Fibroblast of lung (primary cell): ENCODE measurements at regions not wholly inside any gene's neighbourhood (a gene's known extent, or its start where the extent isn't known, plus 50 kb on each side); places are given as distances from the start of the nearest gene placed in this dataset.
A peak's percentile ranks its signal among the peaks of the same experiment; 100 is the strongest.
"Not testable (repeated sequence)": the region's sequence is repeated elsewhere in the genome, so short reads cannot be mapped to it uniquely, and the experiment has no call there.

ENCODE experiments used
- DNase-seq, 2 donors: peaks; one replicate each; pipeline versions ENCODE4 v3.0.0 to v3.0.0-alpha.2; 2010; ENCODE audit warnings: low read depth in 2 of 2
- H2AFZ ChIP-seq: 2 replicates; pipeline ENCODE4 v1.5.1; 2012; ENCODE audit warnings: low read length, control low read depth, inconsistent platforms
- H3K27ac ChIP-seq: 2 replicates; pipeline ENCODE4 v1.5.1; 2011; ENCODE audit warnings: low read length, control low read depth; ENCODE audit not compliant: insufficient read depth
- H3K27me3 ChIP-seq: 2 replicates; pipeline ENCODE4 v1.5.1; 2011; ENCODE audit warnings: mild to moderate bottlenecking, low read length; ENCODE audit not compliant: control insufficient read depth, insufficient read depth
- H3K36me3 ChIP-seq: 2 replicates; pipeline ENCODE4 v1.5.1; 2011; ENCODE audit warnings: low read length; ENCODE audit not compliant: control insufficient read depth, insufficient read depth
- H3K4me1 ChIP-seq: 2 replicates; pipeline ENCODE4 v1.5.1; 2011; ENCODE audit warnings: low read length; ENCODE audit not compliant: control insufficient read depth, insufficient read depth; ENCODE audit errors: extremely low read depth
- H3K4me2 ChIP-seq: 2 replicates; pipeline ENCODE4 v1.5.1; 2011; ENCODE audit warnings: low read length, control low read depth; ENCODE audit not compliant: insufficient read depth; ENCODE audit errors: extremely low read depth
- H3K4me3 ChIP-seq, 4 experiments: fragments of 200-600 bp in 1 of 4; sonication (generic) in 1 of 4; replicated peaks in 1 of 4; 2 replicates each; pipeline ENCODE4 v1.5.1; 2011 to 2016; ENCODE audit warnings: low read length in 4 of 4, low read depth in 3 of 4, mild to moderate bottlenecking in 3 of 4, control low read depth in 2 of 4, inconsistent platforms in 1 of 4, mixed read lengths in 1 of 4; ENCODE audit not compliant: insufficient read depth in 1 of 4; ENCODE audit errors: control extremely low read depth in 1 of 4
- H3K79me2 ChIP-seq: 2 replicates; pipeline ENCODE4 v1.5.1; 2012; ENCODE audit warnings: mild to moderate bottlenecking, low read length, inconsistent platforms; ENCODE audit not compliant: control insufficient read depth, insufficient read depth
- H3K9ac ChIP-seq: 2 replicates; pipeline ENCODE4 v1.5.1; 2011; ENCODE audit warnings: mild to moderate bottlenecking, low read length, control low read depth; ENCODE audit not compliant: insufficient read depth
- H3K9me3 ChIP-seq: 2 replicates; pipeline ENCODE4 v1.5.1; 2012; ENCODE audit warnings: low read depth, low read length; ENCODE audit not compliant: control insufficient read depth, insufficient read depth
- H4K20me1 ChIP-seq: 2 replicates; pipeline ENCODE4 v1.5.1; 2011; ENCODE audit warnings: low read length; ENCODE audit not compliant: control insufficient read depth, insufficient read depth; ENCODE audit errors: extremely low read depth
- EZH2 ChIP-seq: IDR thresholded peaks from 2 replicates; pipeline ENCODE4 v1.5.1; 2012; ENCODE audit warnings: low read length, control low read depth, mild to moderate bottlenecking; ENCODE audit errors: missing control alignments
- TF ChIP-seq, protein P1 (sequence below), 2 donors: IDR thresholded peaks in 1 of 2; conservative IDR thresholded peaks in 1 of 2; 1 replicate in 1 of 2; 2 replicates in 1 of 2; pipeline ENCODE4 v1.5.1; 2011 to 2012; ENCODE audit warnings: low read length in 2 of 2, control low read depth in 1 of 2, inconsistent platforms in 1 of 2, low read depth in 1 of 2, mild to moderate bottlenecking in 1 of 2

- no peaks in the 10 kb centered on the region for H3K9me3 ChIP-seq
- H3K9ac ChIP-seq, result no peak overlapping the region
- no peaks in the 10 kb centered on the region for H3K79me2 ChIP-seq
- no peaks in the 10 kb centered on the region for H4K20me1 ChIP-seq
- no peaks in the 10 kb centered on the region for H3K36me3 ChIP-seq
- DNase-seq, result peak; percentile 35 to 92
- peaks cover under 1% of the 10 kb centered on the region for H3K27me3 ChIP-seq
- H3K4me3 ChIP-seq, result no peak overlapping the region
- no peaks in the 10 kb centered on the region for H3K4me1 ChIP-seq
- H3K4me2 ChIP-seq, result no peak overlapping the region
- no peak overlapping the region for H2AFZ ChIP-seq
- TF ChIP-seq, protein P1, sequence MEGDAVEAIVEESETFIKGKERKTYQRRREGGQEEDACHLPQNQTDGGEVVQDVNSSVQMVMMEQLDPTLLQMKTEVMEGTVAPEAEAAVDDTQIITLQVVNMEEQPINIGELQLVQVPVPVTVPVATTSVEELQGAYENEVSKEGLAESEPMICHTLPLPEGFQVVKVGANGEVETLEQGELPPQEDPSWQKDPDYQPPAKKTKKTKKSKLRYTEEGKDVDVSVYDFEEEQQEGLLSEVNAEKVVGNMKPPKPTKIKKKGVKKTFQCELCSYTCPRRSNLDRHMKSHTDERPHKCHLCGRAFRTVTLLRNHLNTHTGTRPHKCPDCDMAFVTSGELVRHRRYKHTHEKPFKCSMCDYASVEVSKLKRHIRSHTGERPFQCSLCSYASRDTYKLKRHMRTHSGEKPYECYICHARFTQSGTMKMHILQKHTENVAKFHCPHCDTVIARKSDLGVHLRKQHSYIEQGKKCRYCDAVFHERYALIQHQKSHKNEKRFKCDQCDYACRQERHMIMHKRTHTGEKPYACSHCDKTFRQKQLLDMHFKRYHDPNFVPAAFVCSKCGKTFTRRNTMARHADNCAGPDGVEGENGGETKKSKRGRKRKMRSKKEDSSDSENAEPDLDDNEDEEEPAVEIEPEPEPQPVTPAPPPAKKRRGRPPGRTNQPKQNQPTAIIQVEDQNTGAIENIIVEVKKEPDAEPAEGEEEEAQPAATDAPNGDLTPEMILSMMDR (conservative IDR thresholded peaks at IDR 0.05 in 1 of 2, IDR thresholded peaks at IDR 0.05 in 1 of 2; ENCODE audit: low read depth in 1 of 2, low read length in 2 of 2), result no peak
- TF ChIP-seq EZH2, result no peak
- no peak overlapping the region for H3K27ac ChIP-seq
Observed at GRCh38 chr22:27318516-27318915, 483.0 kb downstream of the MN1 start.

GRCh38 chr22:27323661-27324060 lies 477.9 kb downstream of the MN1 start:
- no peak overlapping the region for H3K4me2 ChIP-seq
- no peak for TF ChIP-seq EZH2
- TF ChIP-seq, protein P1 (conservative IDR thresholded peaks at IDR 0.05 in 1 of 2, IDR thresholded peaks at IDR 0.05 in 1 of 2; ENCODE audit: low read depth in 1 of 2, low read length in 2 of 2), result no peak
- no peaks in the 10 kb centered on the region for H3K79me2 ChIP-seq
- no peak overlapping the region for H3K9ac ChIP-seq
- no peaks in the 10 kb centered on the region for H4K20me1 ChIP-seq
- H3K27ac ChIP-seq, result no peak overlapping the region
- DNase-seq, result no peak
- no peak overlapping the region for H2AFZ ChIP-seq
- H3K4me1 ChIP-seq, result no peaks in the 10 kb centered on the region
- peaks cover 3% of the 10 kb centered on the region for H3K27me3 ChIP-seq
- H3K9me3 ChIP-seq, result no peaks in the 10 kb centered on the region
- no peak overlapping the region for H3K4me3 ChIP-seq
- H3K36me3 ChIP-seq, result no peaks in the 10 kb centered on the region

- H3K79me2 ChIP-seq, H4K20me1 ChIP-seq, H2AFZ ChIP-seq, H3K4me1 ChIP-seq, H3K9me3 ChIP-seq, DNase-seq, H3K9ac ChIP-seq, H3K4me2 ChIP-seq, H3K27me3 ChIP-seq, H3K27ac ChIP-seq, H3K4me3 ChIP-seq, H3K36me3 ChIP-seq: not testable (repeated sequence)
Observed at GRCh38 chr22:27324908-27325307, 476.6 kb downstream of the MN1 start.

DNA sequence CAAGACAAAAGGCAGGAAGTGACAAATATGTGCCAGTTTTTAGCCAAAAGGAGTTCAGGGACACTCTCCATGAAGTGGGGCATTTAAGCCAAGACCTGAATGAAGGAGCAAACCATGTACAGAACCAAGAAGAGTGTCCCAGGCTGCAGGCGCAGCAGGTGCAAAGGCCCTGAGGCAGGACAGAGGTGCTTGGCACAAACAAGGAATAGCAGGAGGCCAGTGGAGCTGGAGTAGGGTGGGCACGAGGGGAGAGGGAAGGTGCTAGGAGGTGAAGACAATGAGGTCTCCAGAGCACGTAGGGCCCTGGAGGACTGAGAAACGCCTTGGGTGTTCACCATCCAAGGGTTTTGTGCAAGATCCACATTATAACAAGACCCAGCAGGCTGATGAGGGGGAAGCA lies 474.1 kb downstream of the MN1 start:
- Histone ChIP-seq H3K4me2 (no peak overlapping the region), H3K4me3 (no peak overlapping the region), H3K9me3 (no peaks in the 10 kb centered on the region), H3K27ac (no peak overlapping the region), H3K36me3 (no peaks in the 10 kb centered on the region), H3K27me3 (peaks cover 14% of the 10 kb centered on the region), H4K20me1 (no peaks in the 10 kb centered on the region), H2AFZ (no peak overlapping the region), H3K79me2 (no peaks in the 10 kb centered on the region), H3K4me1 (no peaks in the 10 kb centered on the region), H3K9ac (no peak overlapping the region)
- no peak for DNase-seq
- TF ChIP-seq EZH2, result no peak
- TF ChIP-seq, protein P1 (conservative IDR thresholded peaks at IDR 0.05 in 1 of 2, IDR thresholded peaks at IDR 0.05 in 1 of 2; ENCODE audit: low read depth in 1 of 2, low read length in 2 of 2), result no peak
